Thyroid gland (tissue), 4 donors: ENCODE measurements at regions not wholly inside any gene's neighbourhood (a gene's known extent, or its start where the extent isn't known, plus 50 kb on each side); places are given as distances from the start of the nearest gene placed in this dataset.

ENCODE experiments used
- POLR2A ChIP-seq, 2 donors: fragments of 450-650 bp; IDR thresholded peaks; one replicate each; pipeline ENCODE4 v1.6.1; 2017; ENCODE audit warnings: antibody characterized with exemption in 2 of 2, mild to moderate bottlenecking in 2 of 2, moderate library complexity in 1 of 2
- TF ChIP-seq, protein P1 (sequence below), 6 experiments: fragments of 200-600 bp in 3 of 6; fragments of 450-650 bp in 3 of 6; sonication (generic) in 3 of 6; IDR thresholded peaks; one replicate each; pipeline ENCODE4 v1.5.1; 2016 to 2019; ENCODE audit warnings: antibody characterized with exemption in 6 of 6, mild to moderate bottlenecking in 2 of 6, inconsistent platforms in 1 of 6, moderate library complexity in 1 of 6

DNA sequence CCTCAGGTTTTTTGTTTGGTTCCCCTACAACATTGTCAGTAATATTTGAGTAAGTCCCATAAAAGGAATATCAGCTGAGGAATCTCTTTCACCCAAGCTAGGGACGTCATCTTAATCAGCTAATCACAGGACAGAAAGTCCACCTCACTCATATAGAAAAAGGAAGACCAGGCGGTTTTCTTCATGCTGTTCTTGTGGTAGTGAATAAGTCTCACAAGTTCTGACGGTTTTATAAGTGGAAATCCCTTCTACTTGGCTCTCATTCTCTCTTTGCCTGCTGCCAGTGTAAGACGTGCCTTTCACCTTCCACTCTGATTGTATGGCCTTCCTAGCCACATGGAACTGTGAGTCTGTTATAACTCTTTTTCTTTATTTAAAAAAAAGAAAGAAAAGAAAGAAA is 308.1 kb upstream of the PFKP start:
- TF ChIP-seq, protein P1, sequence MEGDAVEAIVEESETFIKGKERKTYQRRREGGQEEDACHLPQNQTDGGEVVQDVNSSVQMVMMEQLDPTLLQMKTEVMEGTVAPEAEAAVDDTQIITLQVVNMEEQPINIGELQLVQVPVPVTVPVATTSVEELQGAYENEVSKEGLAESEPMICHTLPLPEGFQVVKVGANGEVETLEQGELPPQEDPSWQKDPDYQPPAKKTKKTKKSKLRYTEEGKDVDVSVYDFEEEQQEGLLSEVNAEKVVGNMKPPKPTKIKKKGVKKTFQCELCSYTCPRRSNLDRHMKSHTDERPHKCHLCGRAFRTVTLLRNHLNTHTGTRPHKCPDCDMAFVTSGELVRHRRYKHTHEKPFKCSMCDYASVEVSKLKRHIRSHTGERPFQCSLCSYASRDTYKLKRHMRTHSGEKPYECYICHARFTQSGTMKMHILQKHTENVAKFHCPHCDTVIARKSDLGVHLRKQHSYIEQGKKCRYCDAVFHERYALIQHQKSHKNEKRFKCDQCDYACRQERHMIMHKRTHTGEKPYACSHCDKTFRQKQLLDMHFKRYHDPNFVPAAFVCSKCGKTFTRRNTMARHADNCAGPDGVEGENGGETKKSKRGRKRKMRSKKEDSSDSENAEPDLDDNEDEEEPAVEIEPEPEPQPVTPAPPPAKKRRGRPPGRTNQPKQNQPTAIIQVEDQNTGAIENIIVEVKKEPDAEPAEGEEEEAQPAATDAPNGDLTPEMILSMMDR (IDR thresholded peaks at IDR 0.05): no peak
- no peak for TF ChIP-seq POLR2A (IDR thresholded peaks at IDR 0.05)
